HG03103 (cell line): ENCODE measurements at regions not wholly inside any gene's neighbourhood (a gene's known extent, or its start where the extent isn't known, plus 50 kb on each side); places are given as distances from the start of the nearest gene placed in this dataset.
"Not testable (repeated sequence)": the region's sequence is repeated elsewhere in the genome, so short reads cannot be mapped to it uniquely, and the experiment has no call there.

Source experiments
- ATAC-seq: cut with Tn5 transposase; IDR thresholded peaks from one replicate; pipeline ENCODE4 v1.9.1; 2021; ENCODE audit warnings: low read depth; ENCODE audit not compliant: unreplicated experiment

DNA sequence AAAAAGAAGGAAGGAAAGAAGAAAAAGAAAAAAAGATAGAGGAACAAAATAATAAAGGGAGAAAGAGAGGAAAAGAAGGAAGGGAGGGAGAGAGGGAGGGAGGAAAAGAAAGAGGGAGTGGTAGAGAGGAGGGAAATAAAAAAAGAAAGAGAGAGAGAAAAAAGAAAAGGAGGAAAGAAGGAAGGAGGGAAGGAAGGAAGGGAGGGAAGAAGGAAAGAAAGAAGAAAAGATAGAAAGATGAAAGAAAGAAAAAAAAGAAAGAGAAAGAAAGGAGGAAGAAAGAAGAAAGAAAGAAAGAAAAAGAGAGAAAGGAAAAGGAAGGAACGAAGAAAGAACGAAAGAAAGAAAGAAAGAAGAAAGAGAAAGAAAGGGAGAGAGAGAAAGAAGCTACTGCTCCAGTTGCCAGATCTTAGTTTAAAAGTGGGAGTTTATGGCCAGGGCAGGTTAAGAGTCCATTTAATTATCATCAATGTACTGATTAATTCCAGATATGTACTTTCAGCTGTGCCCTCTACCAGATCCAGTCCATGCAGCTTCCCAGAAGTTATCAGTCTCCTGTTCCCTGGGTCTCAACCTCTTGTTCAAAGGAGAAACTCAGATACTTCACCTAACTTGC lies 1378.5 kb upstream of the NUDT12 start:
- ATAC-seq, result no peak

DNA sequence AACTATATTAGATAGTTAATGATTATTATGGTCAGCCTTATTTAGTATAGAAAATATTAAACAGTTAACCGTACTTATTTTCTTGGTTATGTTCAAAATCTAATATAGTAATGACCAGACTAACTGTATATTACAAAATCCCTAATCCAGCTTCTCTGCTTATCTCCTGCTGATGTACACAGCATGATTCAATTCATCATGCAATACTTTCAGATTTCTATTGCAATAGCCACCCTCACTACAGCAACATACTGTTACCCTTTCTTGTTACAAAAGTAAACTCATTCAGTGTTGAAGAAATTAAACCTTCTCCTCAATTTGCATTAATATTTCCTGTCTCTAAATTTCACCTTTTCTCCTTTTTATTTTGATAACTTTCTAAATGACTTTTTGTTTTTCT lies 1375.0 kb upstream of the NUDT12 start:
- ATAC-seq, result no peak

DNA sequence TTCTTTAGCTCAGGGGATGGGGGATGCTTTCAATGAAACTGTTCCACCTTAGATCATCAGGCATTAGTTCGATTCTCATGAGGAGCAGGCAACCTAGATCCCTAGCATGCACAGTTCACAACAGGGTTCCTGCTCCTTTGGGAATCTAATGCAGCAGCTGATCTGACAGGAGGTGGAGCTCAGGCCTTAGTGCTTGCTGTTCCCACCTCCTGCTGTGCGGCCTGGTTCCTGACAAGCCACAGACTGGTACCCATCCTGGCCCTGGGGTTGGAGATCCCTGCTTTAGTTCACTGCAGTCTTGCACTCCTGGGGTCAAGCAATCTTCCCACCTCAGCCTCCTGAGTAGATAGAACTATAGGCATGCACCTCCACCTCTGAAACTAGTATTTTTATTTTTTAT lies 1369.8 kb upstream of the NUDT12 start:
- ATAC-seq, result no peak

DNA sequence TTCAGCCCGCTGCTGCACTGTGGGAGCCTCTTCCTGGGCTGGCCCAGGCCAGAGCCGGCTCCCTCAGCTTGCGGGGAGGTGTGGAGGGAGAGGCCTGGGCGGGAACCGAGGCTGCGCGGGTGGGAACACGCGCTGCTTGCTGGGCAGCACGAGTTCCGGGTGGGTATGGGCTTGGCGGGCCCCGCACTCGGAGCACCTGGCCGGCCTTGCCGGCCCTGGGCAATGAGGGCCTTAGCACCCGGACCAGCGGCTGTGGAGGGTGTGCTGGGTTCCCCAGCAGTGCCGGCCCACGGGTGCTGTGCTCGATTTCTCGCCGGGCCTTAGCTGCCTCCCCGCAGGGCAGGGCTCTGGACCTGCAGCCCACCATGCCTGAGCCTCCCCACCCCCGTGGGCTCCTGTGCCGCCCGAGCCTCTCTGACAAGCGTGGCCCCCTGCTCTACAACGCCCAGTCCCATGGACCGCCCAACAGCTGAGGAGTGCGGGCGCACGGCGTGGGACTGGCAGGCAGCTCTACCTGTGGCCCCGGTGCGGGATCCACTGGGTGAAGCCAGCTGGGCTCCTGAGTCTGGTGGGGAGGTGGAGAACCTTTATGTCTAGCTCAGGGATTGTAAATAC lies 1366.4 kb upstream of the NUDT12 start:
- ATAC-seq, result no peak

DNA sequence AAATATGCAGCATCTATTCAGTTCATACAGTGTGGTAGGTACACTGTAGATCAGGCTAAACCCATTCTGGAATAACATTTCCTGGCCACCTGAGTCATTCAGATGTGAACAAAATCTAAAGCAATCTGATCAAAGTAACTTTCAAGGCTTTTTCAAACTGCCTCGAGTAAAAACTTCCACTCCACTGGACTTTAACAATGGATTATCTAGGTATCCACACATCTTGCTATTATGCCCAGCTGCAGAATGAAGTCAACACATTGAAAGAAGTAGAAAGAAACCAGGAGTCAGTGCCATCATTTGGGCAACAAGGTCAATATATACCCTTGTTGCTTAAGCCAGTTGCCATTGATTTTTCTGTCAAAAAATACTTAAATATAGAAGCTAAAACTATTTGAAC lies 1352.6 kb upstream of the NUDT12 start:
- ATAC-seq, result no peak

DNA sequence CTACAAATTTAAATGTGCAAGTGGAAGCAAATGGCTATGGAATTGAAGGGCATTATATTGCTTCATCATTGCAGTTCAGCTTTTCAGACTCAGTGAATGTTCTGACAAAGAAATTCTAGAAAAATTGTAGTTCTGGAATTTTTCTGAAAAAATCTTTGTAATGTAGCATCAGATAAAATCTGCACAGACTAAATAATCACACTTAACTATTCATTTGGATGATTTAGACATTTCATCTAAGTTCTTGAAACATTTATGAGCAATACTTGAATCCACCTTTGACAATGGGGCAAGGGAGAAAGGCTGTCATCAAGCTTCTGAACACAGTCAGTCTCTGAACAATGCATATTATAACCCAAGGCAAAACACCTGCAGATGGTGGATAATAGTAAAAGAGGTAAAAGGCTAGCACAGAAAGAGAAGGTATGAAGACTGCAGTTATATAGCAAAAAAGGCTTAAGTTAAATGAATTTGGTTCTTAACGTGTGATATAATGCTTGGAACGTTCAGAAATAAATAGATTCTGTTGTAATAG lies 1352.0 kb upstream of the NUDT12 start:
- no peak for ATAC-seq

DNA sequence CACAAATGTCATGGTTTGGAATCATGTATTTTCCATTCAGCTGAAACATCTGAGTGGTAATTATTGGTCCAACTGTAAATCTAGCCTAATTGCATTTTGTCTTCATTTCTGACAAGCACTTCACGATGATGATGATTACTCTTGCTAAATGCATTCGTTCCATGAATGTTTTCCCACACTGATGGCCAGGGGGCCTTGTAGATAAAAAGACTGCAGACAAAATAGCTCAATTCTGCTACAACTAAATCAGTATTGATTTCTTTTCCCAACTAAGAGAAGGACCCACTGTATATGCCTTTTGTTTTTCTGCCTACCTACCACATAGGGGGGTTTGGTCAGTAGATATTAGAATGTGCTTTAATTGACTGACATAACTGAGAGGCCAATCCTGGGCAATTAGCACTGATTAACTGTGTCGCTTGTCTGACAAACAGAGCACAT lies 1351.3 kb upstream of the NUDT12 start:
- ATAC-seq, result no peak

DNA sequence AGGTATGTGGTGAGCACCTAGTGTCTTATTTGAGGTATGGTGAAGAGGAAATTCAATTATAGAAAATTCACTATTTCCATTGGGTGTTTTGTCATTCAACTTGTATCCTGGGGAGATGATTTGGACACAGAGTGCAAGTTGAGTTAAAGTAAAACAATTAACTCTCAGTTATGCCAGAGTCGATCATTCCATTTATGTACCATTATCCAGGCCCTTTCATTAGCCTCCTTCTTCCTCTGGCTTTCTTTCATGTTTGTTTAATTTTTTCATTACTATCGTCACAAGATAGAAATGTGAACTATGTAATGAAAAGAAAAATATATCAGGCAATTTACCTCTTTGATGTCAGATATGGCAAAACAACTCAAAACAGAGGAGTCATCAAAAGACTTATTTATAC lies 1347.2 kb upstream of the NUDT12 start:
- no peak for ATAC-seq

DNA sequence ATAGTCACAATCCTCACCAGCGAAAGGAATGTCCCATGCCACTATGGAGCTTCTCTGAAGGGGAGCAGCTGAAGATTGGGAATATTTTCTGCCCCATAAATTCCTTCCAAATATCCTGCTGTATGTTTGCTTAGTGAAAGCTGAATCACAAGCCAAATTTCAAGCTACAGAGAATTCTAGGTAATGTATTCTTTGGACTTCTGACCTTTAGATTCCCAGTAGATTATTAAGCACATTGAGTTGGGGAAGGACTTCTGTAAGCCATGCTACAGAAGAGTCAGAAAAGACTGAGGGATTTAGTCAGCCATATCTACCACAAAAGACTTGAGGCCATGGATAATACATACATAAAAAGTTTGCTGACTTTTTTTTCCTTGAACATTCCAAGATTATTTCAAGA lies 1342.0 kb upstream of the NUDT12 start:
- no peak for ATAC-seq

DNA sequence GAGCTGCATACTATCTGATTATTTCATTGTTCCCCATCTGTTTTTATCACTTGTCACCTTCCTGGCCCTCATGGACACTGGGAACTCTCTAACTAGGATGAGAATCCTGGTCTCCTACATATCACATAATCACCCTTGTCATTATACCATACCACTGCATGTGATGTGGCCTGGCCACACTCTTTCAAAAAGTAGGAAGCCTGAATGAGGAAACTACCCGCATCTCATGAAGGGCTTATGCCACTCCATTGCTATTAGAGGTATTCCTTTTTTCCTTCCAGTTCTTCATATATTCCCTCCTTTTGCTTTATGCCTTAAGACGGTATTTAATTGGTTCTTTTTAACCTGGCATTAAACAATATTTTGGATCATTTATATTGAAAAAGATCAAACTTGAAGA lies 1341.4 kb upstream of the NUDT12 start:
- no peak for ATAC-seq

DNA sequence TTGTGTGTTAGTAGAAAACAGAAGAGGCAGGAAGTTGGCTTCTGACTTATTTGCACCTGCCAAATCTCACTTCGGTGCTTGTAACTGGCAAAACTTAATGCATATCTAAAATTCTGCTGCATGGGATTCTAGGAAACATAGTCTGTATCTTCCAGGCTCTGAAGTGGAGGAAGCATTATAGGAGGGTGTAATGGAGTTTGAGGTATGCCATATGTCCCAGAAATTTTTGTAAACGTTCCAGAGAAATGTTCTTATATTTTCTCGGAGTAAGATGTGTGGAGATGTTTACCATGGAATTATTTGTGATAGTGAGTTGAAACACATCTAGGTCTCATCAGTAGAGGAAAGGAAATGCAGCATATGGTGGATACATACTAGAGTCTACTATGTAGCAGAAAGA lies 1329.0 kb upstream of the NUDT12 start:
- no peak for ATAC-seq

DNA sequence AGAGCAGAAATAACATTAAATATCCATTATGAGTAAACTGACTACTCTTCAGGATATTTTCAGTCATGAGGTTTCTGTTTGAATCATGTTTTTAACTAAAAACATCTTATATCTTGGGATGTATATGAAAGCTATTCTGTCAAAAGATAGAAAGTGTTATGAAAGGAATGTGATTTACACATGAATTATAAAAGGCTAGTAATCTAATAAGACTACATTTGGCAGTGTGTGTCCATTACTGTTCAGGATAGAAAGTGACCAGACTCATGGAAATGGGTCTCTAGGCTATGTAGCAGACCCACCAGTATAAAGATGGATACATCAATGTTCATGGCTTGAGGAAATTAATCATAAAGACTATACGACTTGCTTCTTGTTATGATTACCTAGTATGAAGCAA lies 1328.2 kb upstream of the NUDT12 start:
- no peak for ATAC-seq

DNA sequence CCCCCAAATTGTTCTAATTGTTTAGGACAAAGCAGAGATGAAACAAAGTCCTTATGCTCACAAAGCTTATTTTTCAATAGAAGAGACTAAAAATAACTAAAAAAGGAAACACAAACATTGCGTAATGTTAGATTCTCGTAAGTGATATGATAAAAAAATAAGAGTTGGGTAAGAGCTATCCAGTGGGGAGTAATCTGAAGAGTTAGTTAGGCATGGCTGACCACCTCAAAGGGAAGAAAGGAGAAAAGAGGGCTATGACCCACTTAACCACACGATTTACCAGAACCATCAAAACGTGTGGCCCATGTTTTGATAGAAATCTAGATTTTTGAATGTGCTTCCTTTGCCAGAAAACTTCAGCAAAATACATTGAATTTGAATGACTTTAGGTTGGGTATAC lies 1296.8 kb upstream of the NUDT12 start:
- no peak for ATAC-seq

DNA sequence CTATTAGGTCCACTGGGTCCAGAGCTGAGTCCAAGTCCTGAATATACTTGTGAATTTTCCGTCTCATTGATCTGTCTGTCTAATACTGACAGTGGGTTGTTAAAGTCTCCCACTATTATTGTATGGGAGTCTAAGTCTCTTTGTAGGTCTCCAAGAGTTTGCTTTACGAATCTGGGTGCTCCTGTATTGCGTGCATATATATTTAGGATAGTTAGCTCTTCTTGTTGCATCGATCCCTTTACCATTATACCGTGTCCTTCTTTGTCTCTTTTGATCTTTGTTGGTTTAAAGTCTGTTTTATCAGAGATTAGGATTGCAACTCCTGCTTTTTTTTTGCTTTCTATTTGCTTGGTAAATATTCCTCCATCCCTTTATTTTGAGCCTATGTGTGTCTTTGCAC lies 1289.5 kb upstream of the NUDT12 start:
- not testable (repeated sequence) for ATAC-seq

DNA sequence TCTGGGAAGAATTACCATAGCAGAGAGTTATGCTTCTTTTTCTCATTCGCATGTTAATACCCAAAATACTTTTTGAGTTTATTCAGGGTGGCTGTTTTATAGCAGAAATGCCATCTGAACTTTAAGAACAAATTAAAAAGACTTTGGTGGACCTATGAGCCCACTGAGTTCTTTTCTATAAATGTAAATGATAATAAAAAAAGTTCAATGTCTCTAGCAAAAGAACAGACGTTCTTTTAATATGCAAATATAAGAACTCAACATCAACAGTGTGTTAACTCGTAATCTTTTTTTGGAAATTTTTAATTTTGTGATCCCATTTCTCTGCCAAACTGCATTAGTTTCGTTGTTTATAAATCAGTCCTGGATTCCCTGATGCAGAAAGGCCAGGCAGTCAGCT lies 1283.0 kb upstream of the NUDT12 start:
- no peak for ATAC-seq

DNA sequence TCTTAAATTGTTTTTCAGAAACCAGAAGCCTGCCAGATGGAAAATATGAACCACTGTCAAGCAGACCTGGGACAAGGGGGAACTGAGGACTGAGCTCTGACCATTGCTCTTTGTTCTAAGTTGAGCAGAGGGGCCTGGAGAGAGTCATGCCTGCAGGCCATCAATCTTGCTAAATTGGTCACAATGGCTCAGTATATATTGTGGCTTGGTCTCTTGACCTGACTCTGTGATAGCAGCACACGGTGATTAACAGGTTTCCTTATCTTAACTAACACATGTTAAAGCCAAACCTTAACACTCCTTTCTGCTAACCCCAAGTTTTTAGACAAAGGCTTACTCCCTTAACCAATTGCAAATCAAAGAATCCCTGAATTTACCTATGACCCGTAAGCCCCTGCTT lies 1281.2 kb upstream of the NUDT12 start:
- ATAC-seq, result no peak

DNA sequence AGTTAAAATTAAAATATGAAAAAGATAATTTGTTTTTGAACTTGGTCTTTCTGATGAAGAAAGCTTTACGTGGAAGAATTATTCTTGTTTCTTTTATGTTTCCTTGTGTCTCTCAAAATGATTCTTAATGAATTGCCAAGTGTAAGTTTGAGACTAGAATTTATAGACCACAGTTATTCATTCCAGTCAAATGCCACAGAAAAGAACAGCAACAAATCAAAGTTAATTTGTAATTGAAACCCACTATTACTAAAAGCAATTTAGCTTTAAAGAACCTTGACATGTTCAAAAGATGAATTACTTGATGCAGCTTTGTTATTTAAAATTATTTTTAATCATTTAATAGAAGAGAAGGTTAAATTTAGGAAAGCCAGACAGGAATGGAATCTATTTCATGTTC lies 1277.7 kb upstream of the NUDT12 start:
- no peak for ATAC-seq

DNA sequence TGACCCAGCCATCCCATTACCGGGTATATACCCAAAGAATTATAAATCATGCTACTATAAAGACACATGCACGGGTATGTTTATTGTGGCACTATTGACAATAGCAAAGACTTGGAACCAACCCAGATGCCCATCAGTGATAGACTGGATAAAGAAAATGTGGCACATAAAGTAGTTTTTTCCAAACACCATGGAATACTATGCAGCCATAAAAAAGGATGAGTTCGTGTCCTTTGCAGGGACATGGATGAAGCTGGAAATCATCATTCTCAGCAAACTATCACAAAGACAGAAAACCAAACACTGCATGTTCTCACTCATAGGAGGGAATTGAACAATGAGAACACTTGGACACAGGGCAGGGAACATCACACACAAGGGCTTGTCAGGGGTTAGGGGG lies 1268.9 kb upstream of the NUDT12 start:
- ATAC-seq, result not testable (repeated sequence)

DNA sequence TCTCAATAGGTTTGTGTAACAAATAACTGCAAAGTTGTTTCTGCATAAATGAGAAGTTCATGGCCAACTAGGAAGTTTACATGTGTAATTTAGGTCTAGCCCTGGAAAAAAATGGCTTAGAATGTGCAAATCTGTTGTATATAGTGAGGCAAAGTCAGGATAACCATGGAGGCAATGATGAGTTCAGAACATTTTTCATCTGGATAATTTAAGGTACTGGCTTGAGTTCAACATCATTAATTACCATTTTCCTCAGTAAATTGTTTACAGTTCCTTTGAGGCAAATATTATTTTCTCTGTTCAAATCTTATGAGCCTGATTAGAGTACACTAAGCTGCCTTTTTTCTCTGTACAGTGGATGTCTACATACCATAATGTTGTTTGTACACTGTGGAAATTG lies 1259.0 kb upstream of the NUDT12 start:
- no peak for ATAC-seq

DNA sequence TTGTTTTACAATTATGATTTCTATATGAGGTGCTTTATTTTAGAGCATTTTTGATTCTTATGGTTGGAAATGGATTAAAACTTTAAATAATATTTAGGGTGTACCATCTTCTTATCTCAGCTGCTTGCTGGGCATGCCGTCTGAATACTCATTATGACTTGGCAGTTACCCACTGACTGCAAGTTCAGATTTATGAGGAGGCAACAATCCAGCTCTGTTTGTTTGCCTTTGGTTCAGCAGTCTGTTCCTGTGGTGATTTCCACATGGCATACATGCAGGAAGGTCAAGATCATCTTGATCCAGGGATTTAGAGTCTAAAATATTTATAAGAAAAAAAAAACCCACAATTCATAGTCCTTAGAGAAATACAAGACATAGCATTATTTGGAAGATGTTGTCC lies 1254.5 kb upstream of the NUDT12 start:
- no peak for ATAC-seq

DNA sequence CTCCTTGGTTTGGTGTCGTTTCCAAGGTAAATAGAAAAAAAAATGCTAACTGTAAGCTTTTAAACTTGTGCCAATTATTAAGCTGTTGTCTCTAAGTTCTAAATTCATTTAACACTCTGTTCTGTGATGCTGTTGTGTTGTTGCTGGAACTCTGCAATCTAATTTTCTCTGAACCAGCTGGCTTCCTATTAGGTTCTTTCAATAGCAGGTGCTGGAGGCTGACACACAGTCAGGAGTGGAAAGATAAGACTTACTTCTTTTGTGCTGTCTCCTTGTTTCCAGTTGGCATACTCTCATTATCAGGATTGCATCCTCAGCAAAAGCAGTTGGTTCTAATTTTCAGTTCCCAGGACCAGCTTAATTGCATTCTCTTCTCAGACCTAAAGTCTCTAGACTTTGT lies 1252.6 kb upstream of the NUDT12 start:
- ATAC-seq, result no peak

DNA sequence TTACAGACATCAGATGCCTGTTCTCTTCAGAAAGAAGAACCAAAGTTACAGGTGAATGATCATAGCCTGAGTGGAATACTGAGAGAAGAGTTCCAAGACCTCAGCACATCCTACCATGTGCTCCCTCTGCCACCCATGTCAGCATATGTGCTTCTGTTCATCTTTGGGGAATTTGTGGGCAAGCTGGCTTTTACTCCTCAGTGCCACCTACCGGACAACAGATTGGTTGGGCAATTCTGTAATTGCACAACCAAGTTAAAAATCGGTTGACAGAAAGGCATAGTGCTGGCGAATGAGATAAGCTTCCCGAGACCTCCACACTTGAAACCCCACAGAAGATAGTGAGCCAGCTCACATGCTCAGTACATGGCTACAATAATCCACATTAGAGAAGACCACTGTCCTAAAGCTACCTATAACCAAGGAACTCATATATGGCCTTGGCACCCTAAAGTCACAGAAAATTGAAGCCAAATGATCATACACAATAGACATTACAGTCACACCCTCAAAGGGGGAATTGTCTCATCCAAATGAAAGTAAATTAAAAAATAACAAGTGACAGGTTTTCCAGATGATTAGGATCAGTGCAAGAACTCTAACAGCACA lies 1238.0 kb upstream of the NUDT12 start:
- no peak for ATAC-seq
